GM21737 (cell line): ENCODE measurements at regions not wholly inside any gene's neighbourhood (a gene's known extent, or its start where the extent isn't known, plus 50 kb on each side); places are given as distances from the start of the nearest gene placed in this dataset.
"Not testable (repeated sequence)": the region's sequence is repeated elsewhere in the genome, so short reads cannot be mapped to it uniquely, and the experiment has no call there.

Experiments
- ATAC-seq: cut with Tn5 transposase; IDR thresholded peaks from one replicate; pipeline ENCODE4 v1.9.1; 2021; ENCODE audit warnings: mild to moderate bottlenecking, moderate library complexity; ENCODE audit not compliant: unreplicated experiment

- no peak for ATAC-seq
Measured at GRCh38 chr20:40848526-40848925, 159.5 kb upstream of the MAFB start.

GRCh38 chr20:40849456-40849855, 160.4 kb upstream of the MAFB start:
- no peak for ATAC-seq

- ATAC-seq = no peak
Measured at GRCh38 chr20:40851051-40851450, 162.0 kb upstream of the MAFB start.

- ATAC-seq = no peak
Measured at GRCh38 chr20:40855269-40855668, 166.2 kb upstream of the MAFB start.

- no peak for ATAC-seq
Measured at GRCh38 chr20:40856653-40857052, 167.6 kb upstream of the MAFB start.

- no peak for ATAC-seq
Measured at GRCh38 chr20:40860487-40860902, 168.1 kb upstream of the TOP1 start.

- ATAC-seq = no peak
Measured at GRCh38 chr20:40861427-40862008, 167.1 kb upstream of the TOP1 start.

GRCh38 chr20:40863355-40863919, 165.2 kb upstream of the TOP1 start:
- no peak for ATAC-seq

GRCh38 chr20:40864470-40864869, 164.2 kb upstream of the TOP1 start:
- ATAC-seq = no peak

- ATAC-seq = no peak
Measured at GRCh38 chr20:40865095-40865494, 163.5 kb upstream of the TOP1 start.

- ATAC-seq = no peak
Measured at GRCh38 chr20:40866056-40866455, 162.6 kb upstream of the TOP1 start.

GRCh38 chr20:40868551-40869217, 159.9 kb upstream of the TOP1 start:
- ATAC-seq = no peak

- ATAC-seq = no peak
Measured at GRCh38 chr20:40869218-40870147, 159.1 kb upstream of the TOP1 start.

- no peak for ATAC-seq
Measured at GRCh38 chr20:40875116-40876085, 153.2 kb upstream of the TOP1 start.

- ATAC-seq = not testable (repeated sequence)
Measured at GRCh38 chr20:40878099-40878498, 150.5 kb upstream of the TOP1 start.

- no peak for ATAC-seq
Measured at GRCh38 chr20:40880063-40880728, 148.4 kb upstream of the TOP1 start.

GRCh38 chr20:40880729-40881109, 147.9 kb upstream of the TOP1 start:
- no peak for ATAC-seq

- ATAC-seq = no peak
Measured at GRCh38 chr20:40882152-40882551, 146.5 kb upstream of the TOP1 start.

GRCh38 chr20:40883097-40883496, 145.5 kb upstream of the TOP1 start:
- no peak for ATAC-seq

- ATAC-seq = no peak
Measured at GRCh38 chr20:40887105-40887504, 141.5 kb upstream of the TOP1 start.
